ENCODE measurements at regions not wholly inside any gene's neighbourhood (a gene's known extent, or its start where the extent isn't known, plus 50 kb on each side); places are given as distances from the start of the nearest gene placed in this dataset.

GRCh38 chr11:42055606-42056005 lies 596.2 kb upstream of the LRRC4C start:
- DNase-seq = no peak

- DNase-seq = no peak
Observed at GRCh38 chr11:42058794-42059193, 599.3 kb upstream of the LRRC4C start.

GRCh38 chr11:42065199-42065598 lies 605.7 kb upstream of the LRRC4C start:
- DNase-seq = no peak

GRCh38 chr11:42066113-42066512 lies 606.7 kb upstream of the LRRC4C start:
- no peak for DNase-seq

GRCh38 chr11:42074306-42074705 lies 614.9 kb upstream of the LRRC4C start:
- DNase-seq = no peak

GRCh38 chr11:42075180-42075579 lies 615.7 kb upstream of the LRRC4C start:
- no peak for DNase-seq

GRCh38 chr11:42077794-42078193 lies 618.3 kb upstream of the LRRC4C start:
- DNase-seq = no peak

GRCh38 chr11:42085736-42086135 lies 626.3 kb upstream of the LRRC4C start:
- DNase-seq = peak; percentile 3

GRCh38 chr11:42093541-42093940 lies 634.1 kb upstream of the LRRC4C start:
- no peak for DNase-seq

GRCh38 chr11:42098075-42098474 lies 638.6 kb upstream of the LRRC4C start:
- no peak for DNase-seq

- DNase-seq = no peak
Observed at GRCh38 chr11:42112866-42113265, 653.4 kb upstream of the LRRC4C start.

- DNase-seq = no peak
Observed at GRCh38 chr11:42114927-42115326, 655.5 kb upstream of the LRRC4C start.

- no peak for DNase-seq
Observed at GRCh38 chr11:42138454-42138853, 679.0 kb upstream of the LRRC4C start.

- DNase-seq = no peak
Observed at GRCh38 chr11:42145311-42145710, 685.9 kb upstream of the LRRC4C start.

GRCh38 chr11:42161886-42162285 lies 702.4 kb upstream of the LRRC4C start:
- DNase-seq = no peak

- no peak for DNase-seq
Observed at GRCh38 chr11:42169191-42169590, 709.7 kb upstream of the LRRC4C start.

GRCh38 chr11:42170601-42171000 lies 711.1 kb upstream of the LRRC4C start:
- DNase-seq = no peak

GRCh38 chr11:42171046-42171445 lies 711.6 kb upstream of the LRRC4C start:
- DNase-seq = no peak

- no peak for DNase-seq
Observed at GRCh38 chr11:42172441-42172840, 713.0 kb upstream of the LRRC4C start.

- DNase-seq = no peak
Observed at GRCh38 chr11:42175203-42175602, 715.8 kb upstream of the LRRC4C start.

- DNase-seq = no peak
Observed at GRCh38 chr11:42179216-42179615, 719.8 kb upstream of the LRRC4C start.

GRCh38 chr11:42195289-42196013 lies 736.0 kb upstream of the LRRC4C start:
- DNase-seq = no peak

GRCh38 chr11:42200311-42200710 lies 740.9 kb upstream of the LRRC4C start:
- no peak for DNase-seq

GRCh38 chr11:42201603-42202148 lies 742.2 kb upstream of the LRRC4C start:
- DNase-seq = no peak

GRCh38 chr11:42205518-42205917 lies 746.1 kb upstream of the LRRC4C start:
- no peak for DNase-seq
